ENCODE measurements at regions not wholly inside any gene's neighbourhood (a gene's known extent, or its start where the extent isn't known, plus 50 kb on each side); places are given as distances from the start of the nearest gene placed in this dataset.
A peak's percentile ranks its signal among the peaks of the same experiment; 100 is the strongest.

DNA sequence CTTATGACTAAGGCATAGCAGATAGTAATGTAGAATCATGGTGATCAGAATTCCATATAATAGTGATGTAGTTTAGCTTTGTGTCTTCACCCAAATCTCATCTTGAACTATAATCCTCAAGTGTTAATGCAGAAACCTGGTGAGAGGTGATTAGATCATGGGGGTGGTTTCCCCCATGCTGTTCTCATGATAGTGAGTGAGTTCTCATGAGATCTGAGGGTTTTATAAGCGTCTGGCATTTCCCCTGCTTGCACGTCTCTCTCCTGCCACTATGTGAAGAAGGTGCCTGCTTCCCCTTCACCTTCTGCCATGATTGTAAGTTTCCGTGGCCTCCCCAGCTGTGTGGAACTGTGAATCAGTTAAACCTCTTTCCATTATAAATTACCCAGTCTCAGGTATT lies 138.7 kb upstream of the CBLB start:
- ATAC-seq (ENCODE audit: insufficient read depth, low FRiP score) (no peak), DNase-seq (no peak)
- peaks cover 0 to 28% (median 6%) of the 10 kb centered on the region in 5 donors for H3K4me1 ChIP-seq (ENCODE audit: control insufficient read depth in 5 of 5, insufficient read depth in 5 of 5, low read length in 5 of 5)
- TF ChIP-seq, protein P1, sequence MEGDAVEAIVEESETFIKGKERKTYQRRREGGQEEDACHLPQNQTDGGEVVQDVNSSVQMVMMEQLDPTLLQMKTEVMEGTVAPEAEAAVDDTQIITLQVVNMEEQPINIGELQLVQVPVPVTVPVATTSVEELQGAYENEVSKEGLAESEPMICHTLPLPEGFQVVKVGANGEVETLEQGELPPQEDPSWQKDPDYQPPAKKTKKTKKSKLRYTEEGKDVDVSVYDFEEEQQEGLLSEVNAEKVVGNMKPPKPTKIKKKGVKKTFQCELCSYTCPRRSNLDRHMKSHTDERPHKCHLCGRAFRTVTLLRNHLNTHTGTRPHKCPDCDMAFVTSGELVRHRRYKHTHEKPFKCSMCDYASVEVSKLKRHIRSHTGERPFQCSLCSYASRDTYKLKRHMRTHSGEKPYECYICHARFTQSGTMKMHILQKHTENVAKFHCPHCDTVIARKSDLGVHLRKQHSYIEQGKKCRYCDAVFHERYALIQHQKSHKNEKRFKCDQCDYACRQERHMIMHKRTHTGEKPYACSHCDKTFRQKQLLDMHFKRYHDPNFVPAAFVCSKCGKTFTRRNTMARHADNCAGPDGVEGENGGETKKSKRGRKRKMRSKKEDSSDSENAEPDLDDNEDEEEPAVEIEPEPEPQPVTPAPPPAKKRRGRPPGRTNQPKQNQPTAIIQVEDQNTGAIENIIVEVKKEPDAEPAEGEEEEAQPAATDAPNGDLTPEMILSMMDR (IDR thresholded peaks at IDR 0.05; ENCODE audit: control extremely low read depth, extremely low read depth) = no peak
- WGBS, 2 donors = 89 to 96% methylated on average over 3 of the region's 3 CpGs
- H3K36me3 ChIP-seq (ENCODE audit: control insufficient read depth in 4 of 4, insufficient read depth in 4 of 4, low read length in 4 of 4) = no peaks in the 10 kb centered on the region
- H3K27ac ChIP-seq (ENCODE audit: low read depth in 1 of 2, low read length in 1 of 2) = no peak overlapping the region
- no peak overlapping the region for H3K9ac ChIP-seq (ENCODE audit: insufficient read depth in 1 of 2, low read length in 2 of 2)
- no peak overlapping the region for H3K4me3 ChIP-seq
- H3K9me3 ChIP-seq (ENCODE audit: control insufficient read depth in 4 of 4, insufficient read depth in 3 of 4, low read length in 3 of 4) = no peaks in the 10 kb centered on the region
- H3K27me3 ChIP-seq (ENCODE audit: control insufficient read depth in 3 of 3, insufficient read depth in 3 of 3, low read length in 2 of 3) = no peaks in the 10 kb centered on the region

DNA sequence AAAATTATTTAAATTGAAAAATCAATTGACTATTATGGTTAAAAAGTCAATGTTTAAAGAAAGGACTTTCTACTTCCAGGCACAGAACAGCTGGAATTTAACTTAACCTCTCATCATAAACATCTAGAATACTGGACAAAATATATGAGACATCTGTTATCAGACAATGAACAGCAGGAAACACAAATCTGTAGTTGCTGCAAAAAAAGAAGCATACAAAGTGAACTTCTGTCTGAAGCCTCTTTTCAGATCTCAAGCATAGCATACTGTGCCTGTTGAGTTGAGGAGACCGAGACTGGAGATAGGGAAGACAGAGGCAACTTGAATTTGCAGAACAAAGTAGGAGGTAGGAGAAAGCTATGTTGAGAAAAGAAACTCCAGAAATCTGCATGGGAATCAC lies 140.0 kb upstream of the CBLB start:
- H3K9ac ChIP-seq (ENCODE audit: insufficient read depth in 1 of 2, low read length in 2 of 2) = no peak overlapping the region
- no peak overlapping the region for H3K4me3 ChIP-seq
- no peaks in the 10 kb centered on the region for H3K9me3 ChIP-seq (ENCODE audit: control insufficient read depth in 4 of 4, insufficient read depth in 3 of 4, low read length in 3 of 4)
- DNase-seq (peak in 2 of 3 donors; percentile 78 to 83), ATAC-seq (ENCODE audit: insufficient read depth, low FRiP score) (no peak)
- H3K27ac ChIP-seq (ENCODE audit: low read depth in 1 of 2, low read length in 1 of 2) = no peak overlapping the region
- TF ChIP-seq, protein P1 (IDR thresholded peaks at IDR 0.05; ENCODE audit: control extremely low read depth, extremely low read depth) = no peak
- 72 to 82% methylated on average over 1 of the region's 1 CpG for WGBS, 2 donors
- H3K4me1 ChIP-seq (ENCODE audit: control insufficient read depth in 5 of 5, insufficient read depth in 5 of 5, low read length in 5 of 5) = peaks cover 0 to 27% (median 6%) of the 10 kb centered on the region in 5 donors
- H3K27me3 ChIP-seq (ENCODE audit: control insufficient read depth in 3 of 3, insufficient read depth in 3 of 3, low read length in 2 of 3) = no peaks in the 10 kb centered on the region
- H3K36me3 ChIP-seq (ENCODE audit: control insufficient read depth in 4 of 4, insufficient read depth in 4 of 4, low read length in 4 of 4) = no peaks in the 10 kb centered on the region

DNA sequence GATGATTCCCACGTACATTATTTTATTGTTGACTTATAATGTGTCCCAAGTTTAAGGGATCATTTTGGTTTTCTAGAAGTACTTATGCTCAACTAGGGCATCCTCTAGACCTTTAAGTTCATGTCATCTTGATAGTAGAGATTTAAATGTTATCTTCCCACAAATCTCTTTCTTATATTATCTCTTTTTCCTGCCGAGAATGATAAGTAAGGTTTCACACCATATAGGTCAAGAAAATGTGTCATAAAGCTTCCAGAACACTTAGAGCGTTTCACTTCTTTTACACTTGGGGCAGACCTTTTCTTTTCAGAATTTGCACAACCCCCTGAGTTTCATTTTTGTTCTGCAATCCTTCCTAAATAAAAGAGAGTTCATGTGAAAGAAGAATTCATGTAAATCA lies 142.0 kb upstream of the CBLB start:
- TF ChIP-seq, protein P1 (IDR thresholded peaks at IDR 0.05; ENCODE audit: control extremely low read depth, extremely low read depth) = no peak
- no peaks in the 10 kb centered on the region for H3K36me3 ChIP-seq (ENCODE audit: control insufficient read depth in 4 of 4, insufficient read depth in 4 of 4, low read length in 4 of 4)
- H3K9me3 ChIP-seq (ENCODE audit: control insufficient read depth in 4 of 4, insufficient read depth in 3 of 4, low read length in 3 of 4) = no peaks in the 10 kb centered on the region
- H3K4me1 ChIP-seq (ENCODE audit: control insufficient read depth in 5 of 5, insufficient read depth in 5 of 5, low read length in 5 of 5) = peaks cover 0 to 14% (median 5%) of the 10 kb centered on the region in 5 donors
- no peak for DNase-seq
- no peak overlapping the region for H3K27ac ChIP-seq (ENCODE audit: low read depth in 1 of 2, low read length in 1 of 2)
- no peak overlapping the region for H3K9ac ChIP-seq (ENCODE audit: insufficient read depth in 1 of 2, low read length in 2 of 2)
- H3K4me3 ChIP-seq = no peak overlapping the region
- no peak for ATAC-seq (ENCODE audit: insufficient read depth, low FRiP score)
- 79 to 88% methylated on average over 3 of the region's 3 CpGs for WGBS, 2 donors
- H3K27me3 ChIP-seq (ENCODE audit: control insufficient read depth in 3 of 3, insufficient read depth in 3 of 3, low read length in 2 of 3) = no peaks in the 10 kb centered on the region

DNA sequence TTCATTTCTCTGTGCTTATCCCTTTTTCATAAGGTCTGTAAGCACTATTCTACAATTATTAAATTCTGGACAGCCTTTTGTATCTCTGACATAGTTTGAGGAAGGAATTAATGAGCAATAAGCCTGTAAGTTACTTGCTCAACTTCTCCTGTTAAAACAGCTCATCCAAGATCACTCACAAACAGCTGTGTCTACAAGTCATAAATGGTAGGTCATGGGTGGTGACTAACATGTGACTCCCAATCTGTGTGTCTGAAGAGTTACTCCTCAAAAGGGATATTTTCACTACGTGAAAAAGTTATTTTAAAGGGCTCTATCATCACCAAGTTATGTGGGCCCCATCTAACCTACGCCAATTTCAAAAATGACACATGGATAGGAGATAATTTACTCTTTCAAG lies 145.2 kb upstream of the CBLB start:
- peaks cover 0 to 1% (median 0%) of the 10 kb centered on the region in 4 donors for H3K9me3 ChIP-seq (ENCODE audit: control insufficient read depth in 4 of 4, insufficient read depth in 3 of 4, low read length in 3 of 4)
- no peak overlapping the region for H3K9ac ChIP-seq (ENCODE audit: insufficient read depth in 1 of 2, low read length in 2 of 2)
- ATAC-seq (ENCODE audit: insufficient read depth, low FRiP score) = peak; percentile 10
- peak in 1 of 3 donors; percentile 14 for DNase-seq
- TF ChIP-seq, protein P1 (IDR thresholded peaks at IDR 0.05; ENCODE audit: control extremely low read depth, extremely low read depth) = no peak
- peak overlapping the region in 1 of 2 donors; percentile 33 for H3K27ac ChIP-seq (ENCODE audit: low read depth in 1 of 2, low read length in 1 of 2)
- H3K4me3 ChIP-seq = no peak overlapping the region
- no peaks in the 10 kb centered on the region for H3K36me3 ChIP-seq (ENCODE audit: control insufficient read depth in 4 of 4, insufficient read depth in 4 of 4, low read length in 4 of 4)
- whole genome bisulfite sequencing, 2 donors = 82 to 85% methylated on average over 2 of the region's 2 CpGs
- no peaks in the 10 kb centered on the region for H3K27me3 ChIP-seq (ENCODE audit: control insufficient read depth in 3 of 3, insufficient read depth in 3 of 3, low read length in 2 of 3)
- H3K4me1 ChIP-seq (ENCODE audit: control insufficient read depth in 5 of 5, insufficient read depth in 5 of 5, low read length in 5 of 5) = peaks cover 0 to 5% (median 3%) of the 10 kb centered on the region in 5 donors
